Hematopoietic multipotent progenitor cell treated with erythropoietin and hydrocortisone succinate and interleukin-3 and kit ligand, for 6 days (in vitro differentiated cells): ENCODE measurements at regions not wholly inside any gene's neighbourhood (a gene's known extent, or its start where the extent isn't known, plus 50 kb on each side); places are given as distances from the start of the nearest gene placed in this dataset.

Experiments used
- DNase-seq: peaks from one replicate; pipeline ENCODE4 v3.0.0-alpha.2; 2015

DNA sequence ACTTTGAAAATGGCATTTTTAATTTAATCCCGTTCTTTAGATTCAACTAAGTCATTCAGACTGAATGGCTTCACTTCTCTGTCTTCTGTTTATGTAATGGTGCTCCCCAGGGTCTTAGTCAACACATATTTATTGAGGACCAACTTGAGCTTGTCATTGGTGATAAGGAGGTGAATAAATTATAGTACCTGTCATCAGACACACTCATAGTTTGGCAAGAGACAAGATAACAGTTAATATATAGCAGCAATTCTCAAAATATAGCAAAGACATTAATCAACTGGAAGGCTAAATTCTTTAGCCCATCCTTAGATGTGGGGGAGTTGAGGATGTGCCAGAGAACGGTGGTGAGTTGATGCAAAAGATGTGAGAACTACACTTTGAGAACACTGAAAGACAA lies 78.4 kb downstream of the MACIR start:
- DNase-seq = no peak

GRCh38 chr5:103333376-103333775 lies 74.8 kb downstream of the MACIR start:
- no peak for DNase-seq

- no peak for DNase-seq
Measured at GRCh38 chr5:103330875-103331274, 72.3 kb downstream of the MACIR start.
